HG02798 (cell line): ENCODE measurements at regions not wholly inside any gene's neighbourhood (a gene's known extent, or its start where the extent isn't known, plus 50 kb on each side); places are given as distances from the start of the nearest gene placed in this dataset.
"Not testable (repeated sequence)": the region's sequence is repeated elsewhere in the genome, so short reads cannot be mapped to it uniquely, and the experiment has no call there.

Experiments
- ATAC-seq: cut with Tn5 transposase; IDR thresholded peaks from one replicate; pipeline ENCODE4 v1.9.1; 2021; ENCODE audit warnings: mild to moderate bottlenecking; ENCODE audit not compliant: unreplicated experiment, poor library complexity

GRCh38 chr3:192009903-192010302 is 548.9 kb downstream of the PYDC2 start:
- ATAC-seq, result no peak

GRCh38 chr3:192010490-192010889 is 549.5 kb downstream of the PYDC2 start:
- ATAC-seq, result no peak

- ATAC-seq, result no peak
These were observed 550.2 kb downstream of the PYDC2 start for GRCh38 chr3:192011137-192011536.

- no peak for ATAC-seq
These were observed 552.1 kb downstream of the PYDC2 start for GRCh38 chr3:192013110-192013509.

- ATAC-seq, result no peak
These were observed 561.4 kb downstream of the PYDC2 start for GRCh38 chr3:192022412-192022811.

GRCh38 chr3:192024751-192025150 is 563.8 kb downstream of the PYDC2 start:
- no peak for ATAC-seq

- no peak for ATAC-seq
These were observed 565.7 kb downstream of the PYDC2 start for GRCh38 chr3:192026661-192027060.

- ATAC-seq, result no peak
These were observed 571.0 kb downstream of the PYDC2 start for GRCh38 chr3:192031941-192032340.

GRCh38 chr3:192033246-192033645 is 572.3 kb downstream of the PYDC2 start:
- ATAC-seq, result no peak

- ATAC-seq, result no peak
These were observed 577.8 kb downstream of the PYDC2 start for GRCh38 chr3:192038726-192039125.

GRCh38 chr3:192039593-192039992 is 578.6 kb downstream of the PYDC2 start:
- no peak for ATAC-seq

GRCh38 chr3:192040282-192041043 is 579.5 kb downstream of the PYDC2 start:
- ATAC-seq, result no peak

GRCh38 chr3:192042116-192042515 is 581.2 kb downstream of the PYDC2 start:
- ATAC-seq, result peak; percentile 98

GRCh38 chr3:192054881-192055280 is 593.9 kb downstream of the PYDC2 start:
- ATAC-seq, result no peak

GRCh38 chr3:192055946-192056345 is 595.0 kb downstream of the PYDC2 start:
- no peak for ATAC-seq

- no peak for ATAC-seq
These were observed 596.3 kb downstream of the PYDC2 start for GRCh38 chr3:192057261-192057660.

- ATAC-seq, result no peak
These were observed 599.3 kb downstream of the PYDC2 start for GRCh38 chr3:192060160-192060781.

GRCh38 chr3:192061426-192061825 is 600.5 kb downstream of the PYDC2 start:
- ATAC-seq, result no peak

- no peak for ATAC-seq
These were observed 601.2 kb downstream of the PYDC2 start for GRCh38 chr3:192062186-192062585.

GRCh38 chr3:192063570-192063969 is 602.6 kb downstream of the PYDC2 start:
- peak; percentile 80 for ATAC-seq

- no peak for ATAC-seq
These were observed 604.0 kb downstream of the PYDC2 start for GRCh38 chr3:192064959-192065358.

- ATAC-seq, result not testable (repeated sequence)
These were observed 605.3 kb downstream of the PYDC2 start for GRCh38 chr3:192066253-192066652.
